Activated naive CD4-positive, alpha-beta T cell treated with Interleukin-2 at 50 U/mL for 16 hours (primary cell): ENCODE measurements at regions not wholly inside any gene's neighbourhood (a gene's known extent, or its start where the extent isn't known, plus 50 kb on each side); places are given as distances from the start of the nearest gene placed in this dataset.

Experiments
- DNase-seq: peaks from one replicate; pipeline ENCODE4 v3.0.0-alpha.2; 2020

GRCh38 chr4:121517241-121517640 lies 136.4 kb upstream of the QRFPR start:
- DNase-seq: no peak

- DNase-seq: no peak
Observed at GRCh38 chr4:121514443-121514842, 133.6 kb upstream of the QRFPR start.

GRCh38 chr4:121510341-121510874 lies 129.6 kb upstream of the QRFPR start:
- no peak for DNase-seq

GRCh38 chr4:121485190-121485804 lies 104.5 kb upstream of the QRFPR start:
- no peak for DNase-seq

- no peak for DNase-seq
Observed at GRCh38 chr4:121484633-121485032, 103.8 kb upstream of the QRFPR start.

- DNase-seq: no peak
Observed at GRCh38 chr4:121479808-121480207, 99.0 kb upstream of the QRFPR start.

GRCh38 chr4:121477480-121477879 lies 96.7 kb upstream of the QRFPR start:
- no peak for DNase-seq

GRCh38 chr4:121477079-121477478 lies 96.3 kb upstream of the QRFPR start:
- no peak for DNase-seq

- DNase-seq: no peak
Observed at GRCh38 chr4:121472937-121473721, 92.3 kb upstream of the QRFPR start.

GRCh38 chr4:121464854-121465253 lies 84.0 kb upstream of the QRFPR start:
- DNase-seq: no peak

GRCh38 chr4:121462660-121463261 lies 81.9 kb upstream of the QRFPR start:
- peak; percentile 7 for DNase-seq

- no peak for DNase-seq
Observed at GRCh38 chr4:121459026-121459425, 78.2 kb upstream of the QRFPR start.

GRCh38 chr4:121457278-121457875 lies 76.6 kb upstream of the QRFPR start:
- no peak for DNase-seq

- DNase-seq: no peak
Observed at GRCh38 chr4:121455285-121455684, 74.5 kb upstream of the QRFPR start.

GRCh38 chr4:121454251-121454979 lies 73.6 kb upstream of the QRFPR start:
- no peak for DNase-seq

- no peak for DNase-seq
Observed at GRCh38 chr4:121451310-121451709, 70.5 kb upstream of the QRFPR start.

- no peak for DNase-seq
Observed at GRCh38 chr4:121449416-121449815, 68.6 kb upstream of the QRFPR start.

GRCh38 chr4:121448231-121448630 lies 67.4 kb upstream of the QRFPR start:
- DNase-seq: no peak

GRCh38 chr4:121439669-121440068 lies 58.9 kb upstream of the QRFPR start:
- no peak for DNase-seq
